Activated B cell treated with CpG ODN at 0.5 μM for 24 hours (primary cell): ENCODE measurements at regions not wholly inside any gene's neighbourhood (a gene's known extent, or its start where the extent isn't known, plus 50 kb on each side); places are given as distances from the start of the nearest gene placed in this dataset.

Experiments
- ATAC-seq: fragments of 200-7000 bp; cut with Tn5 transposase; one replicate; pipeline ENCODE4 v1.10.0; 2021; ENCODE audit warnings: low read depth, mild to moderate bottlenecking, moderate library complexity
- CTCF ChIA-PET: fragments of 350-600 bp; sonication (Branson Sonifier 250); formaldehyde crosslinking; loops from one replicate; lab custom pipeline; 2021; ENCODE audit warnings: antibody characterized with exemption; lab: Charles Lee
- POLR2A ChIA-PET: fragments of 350-600 bp; sonication (Branson Sonifier 250); formaldehyde crosslinking; loops from one replicate; lab custom pipeline; 2021; ENCODE audit warnings: antibody characterized with exemption; lab: Charles Lee
- DNase-seq: peaks from one replicate; pipeline ENCODE4 v3.0.0; 2022
- H3K27ac Mint-ChIP-seq: one replicate; pipeline ENCODE4 v1.8.0; 2020; ENCODE audit warnings: mixed read lengths
- H3K27me3 Mint-ChIP-seq: one replicate; pipeline ENCODE4 v1.8.0; 2021; ENCODE audit warnings: mixed read lengths
- H3K36me3 Mint-ChIP-seq: one replicate; pipeline ENCODE4 v1.8.0; 2021; ENCODE audit warnings: low read depth, mixed read lengths
- H3K4me1 Mint-ChIP-seq: one replicate; pipeline ENCODE4 v1.8.0; 2021; ENCODE audit warnings: mixed read lengths
- H3K4me3 Mint-ChIP-seq: one replicate; pipeline ENCODE4 v1.8.0; 2020; ENCODE audit warnings: mild to moderate bottlenecking, mixed read lengths
- H3K9me3 Mint-ChIP-seq: one replicate; pipeline ENCODE4 v1.8.0; 2020; ENCODE audit warnings: mixed read lengths
- CTCF ChIP-seq: fragments of 200-600 bp; IDR thresholded peaks from one replicate; pipeline ENCODE4 v1.8.0; 2022; ENCODE audit warnings: antibody characterized with exemption, mild to moderate bottlenecking
- intact Hi-C: fragments of 100-400 bp; cut with micrococcal nuclease; formaldehyde crosslinking; loops from one replicate; pipeline ENCODE4 v1.15.1; 2024

GRCh38 chr4:141849367-141849766 is 213.0 kb downstream of the IL15 start:
- no peak for ATAC-seq
- H3K36me3 Mint-ChIP-seq: no peaks in the 10 kb centered on the region
- no peaks in the 10 kb centered on the region for H3K9me3 Mint-ChIP-seq
- DNase-seq: no peak
- no peaks in the 10 kb centered on the region for H3K4me1 Mint-ChIP-seq
- no peak for TF ChIP-seq CTCF
- H3K27me3 Mint-ChIP-seq: no peaks in the 10 kb centered on the region
- intact Hi-C loops: no loop called here
- H3K4me3 Mint-ChIP-seq: no peak overlapping the region
- POLR2A ChIA-PET: no interaction called here
- CTCF ChIA-PET: no interaction called here
- H3K27ac Mint-ChIP-seq: no peak overlapping the region

GRCh38 chr4:141849778-141850177 is 213.4 kb downstream of the IL15 start:
- intact Hi-C loops: no loop called here
- no peak for DNase-seq
- Mint-ChIP-seq H3K4me3 (no peak overlapping the region), H3K27ac (no peak overlapping the region), H3K27me3 (no peaks in the 10 kb centered on the region), H3K36me3 (no peaks in the 10 kb centered on the region), H3K4me1 (no peaks in the 10 kb centered on the region), H3K9me3 (no peaks in the 10 kb centered on the region)
- no peak for ATAC-seq
- POLR2A ChIA-PET: no interaction called here
- CTCF ChIA-PET: no interaction called here
- TF ChIP-seq CTCF: no peak

- no peak overlapping the region for H3K27ac Mint-ChIP-seq
- no peak for DNase-seq
- H3K4me3 Mint-ChIP-seq: no peak overlapping the region
- no peak for TF ChIP-seq CTCF
- intact Hi-C loops: no loop called here
- H3K36me3 Mint-ChIP-seq: no peaks in the 10 kb centered on the region
- CTCF ChIA-PET: interaction anchor here (0.8 kb wide), 1 partner anchor 9 kb away, joined by 3 read pairs; no protein-coding TSS in a partner anchor
- H3K4me1 Mint-ChIP-seq: no peaks in the 10 kb centered on the region
- H3K27me3 Mint-ChIP-seq: no peaks in the 10 kb centered on the region
- POLR2A ChIA-PET: no interaction called here
- peaks cover 7% of the 10 kb centered on the region for H3K9me3 Mint-ChIP-seq
- no peak for ATAC-seq
These were observed 215.0 kb downstream of the IL15 start for GRCh38 chr4:141851246-141851891.

- Mint-ChIP-seq H3K27me3 (no peaks in the 10 kb centered on the region), H3K36me3 (no peaks in the 10 kb centered on the region), H3K27ac (no peak overlapping the region), H3K9me3 (peaks cover 7% of the 10 kb centered on the region), H3K4me1 (no peaks in the 10 kb centered on the region), H3K4me3 (no peak overlapping the region)
- DNase-seq (no peak), ATAC-seq (no peak)
- intact Hi-C loops: no loop called here
- TF ChIP-seq CTCF: no peak
- ChIA-PET CTCF (no interaction called here), POLR2A (no interaction called here)
These were observed 216.8 kb downstream of the IL15 start for GRCh38 chr4:141853091-141853764.

GRCh38 chr4:141858437-141858836 is 222.1 kb downstream of the IL15 start:
- Mint-ChIP-seq H3K27ac (no peak overlapping the region), H3K4me3 (no peak overlapping the region), H3K4me1 (no peaks in the 10 kb centered on the region), H3K36me3 (no peaks in the 10 kb centered on the region), H3K27me3 (no peaks in the 10 kb centered on the region), H3K9me3 (peaks cover 10% of the 10 kb centered on the region)
- ChIA-PET POLR2A (no interaction called here), CTCF (no interaction called here)
- TF ChIP-seq CTCF: no peak
- ATAC-seq (no peak), DNase-seq (no peak)
- intact Hi-C loops: no loop called here
